ENCODE measurements at regions not wholly inside any gene's neighbourhood (a gene's known extent, or its start where the extent isn't known, plus 50 kb on each side); places are given as distances from the start of the nearest gene placed in this dataset.

GRCh38 chr7:115662676-115663075 lies 367.9 kb downstream of the TFEC start:
- TF ChIP-seq CTCF (conservative IDR thresholded peaks at IDR 0.05; ENCODE audit: low read length) (no peak), EZH2phosphoT487 (IDR thresholded peaks at IDR 0.05; ENCODE audit: borderline replicate concordance, low read depth, low read length) (no peak)
